OCI-LY3 (cell line): ENCODE measurements at regions not wholly inside any gene's neighbourhood (a gene's known extent, or its start where the extent isn't known, plus 50 kb on each side); places are given as distances from the start of the nearest gene placed in this dataset.

ENCODE experiments used
- H2AFZ ChIP-seq: fragments of 200-600, 300-600 bp; shearing (Covaris generic); 2 replicates; pipeline ENCODE4 v1.6.0; 2014; ENCODE audit warnings: antibody characterized with exemption, low read depth, low read length
- H3K27ac ChIP-seq: fragments of 200-600, 300-600 bp; sonication (generic); 2 replicates; pipeline ENCODE4 v1.5.1; 2014; ENCODE audit warnings: mild to moderate bottlenecking, low read length, moderate library complexity, mixed read lengths
- H3K27me3 ChIP-seq: fragments of 200-600, 300-600 bp; sonication (generic); 2 replicates; pipeline ENCODE4 v1.6.1; 2014; ENCODE audit warnings: low read depth, low read length, mixed read lengths
- H3K36me3 ChIP-seq: fragments of 200-600, 300-600 bp; sonication (generic); replicated peaks from 2 replicates; pipeline ENCODE3; 2014; ENCODE audit warnings: low read depth, low read length, mixed read lengths
- H3K4me1 ChIP-seq: fragments of 300-600, 200-600 bp; sonication (generic); 2 replicates; pipeline ENCODE4 v1.6.1; 2014; ENCODE audit warnings: low read length, mixed read lengths
- H3K4me2 ChIP-seq: fragments of 200-600, 300-600 bp; sonication (generic); 2 replicates; pipeline ENCODE4 v1.6.1; 2014; ENCODE audit warnings: low read length, mixed read lengths
- H3K4me3 ChIP-seq: fragments of 300-600, 200-600 bp; sonication (generic); 2 replicates; pipeline ENCODE4 v1.5.1; 2014; ENCODE audit warnings: antibody characterized with exemption, mild to moderate bottlenecking, low read length, moderate library complexity
- H3K79me2 ChIP-seq: fragments of 300-600, 200-600 bp; shearing (Covaris generic); 2 replicates; pipeline ENCODE4 v1.6.1; 2014; ENCODE audit warnings: mild to moderate bottlenecking, low read length, mixed read lengths
- H3K9ac ChIP-seq: fragments of 300-600, 200-600 bp; shearing (Covaris generic); 2 replicates; pipeline ENCODE4 v1.6.0; 2014; ENCODE audit warnings: mild to moderate bottlenecking, low read length, moderate library complexity
- H3K9me3 ChIP-seq: fragments of 200-600, 300-600 bp; shearing (Covaris generic); 2 replicates; pipeline ENCODE4 v1.6.1; 2014; ENCODE audit warnings: low read length, mixed read lengths; ENCODE audit not compliant: insufficient read depth
- H4K20me1 ChIP-seq: fragments of 200-600, 300-600 bp; sonication (generic); 2 replicates; pipeline ENCODE4 v1.6.1; 2016; ENCODE audit warnings: low read length, mixed read lengths; ENCODE audit not compliant: insufficient read depth
- EZH2phosphoT487 ChIP-seq: fragments of 200-600 bp; shearing (Covaris generic); IDR thresholded peaks from 2 replicates; pipeline ENCODE4 v1.6.1; 2018; ENCODE audit warnings: antibody characterized with exemption, mixed run types, low read depth
- TF ChIP-seq, protein P1 (sequence below): fragments of 200-600, 300-600 bp; sonication (generic); IDR thresholded peaks from 2 replicates; pipeline ENCODE4 v1.5.1; 2014; ENCODE audit warnings: antibody characterized with exemption, low read length, low read depth

DNA sequence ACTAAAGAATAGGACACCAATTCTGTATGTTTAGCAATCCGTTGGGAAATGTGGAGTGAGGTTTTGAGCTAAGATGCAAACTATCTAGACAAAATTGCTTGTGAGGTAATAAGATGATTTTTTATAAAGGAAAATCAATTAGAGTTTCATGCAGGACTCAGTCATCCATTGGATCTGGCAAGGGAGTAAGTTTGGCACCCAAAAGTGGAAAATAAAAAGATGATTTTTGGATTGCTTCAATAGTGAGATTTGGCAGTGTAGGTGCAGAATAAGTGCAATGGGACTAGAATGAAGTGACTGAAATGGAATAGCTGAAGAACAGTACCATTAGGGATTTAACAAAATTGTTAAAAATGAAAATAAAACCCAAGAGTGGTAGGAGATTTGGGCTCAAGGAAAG, 290.5 kb upstream of the EPHA5 start:
- Histone ChIP-seq H3K36me3 (no peaks in the 10 kb centered on the region), H3K9me3 (no peaks in the 10 kb centered on the region), H3K27ac (no peak overlapping the region), H3K27me3 (no peaks in the 10 kb centered on the region), H3K4me3 (no peak overlapping the region), H4K20me1 (no peaks in the 10 kb centered on the region), H3K4me2 (no peak overlapping the region), H2AFZ (no peak overlapping the region), H3K9ac (no peak overlapping the region), H3K79me2 (no peaks in the 10 kb centered on the region), H3K4me1 (no peaks in the 10 kb centered on the region)
- TF ChIP-seq, protein P1, sequence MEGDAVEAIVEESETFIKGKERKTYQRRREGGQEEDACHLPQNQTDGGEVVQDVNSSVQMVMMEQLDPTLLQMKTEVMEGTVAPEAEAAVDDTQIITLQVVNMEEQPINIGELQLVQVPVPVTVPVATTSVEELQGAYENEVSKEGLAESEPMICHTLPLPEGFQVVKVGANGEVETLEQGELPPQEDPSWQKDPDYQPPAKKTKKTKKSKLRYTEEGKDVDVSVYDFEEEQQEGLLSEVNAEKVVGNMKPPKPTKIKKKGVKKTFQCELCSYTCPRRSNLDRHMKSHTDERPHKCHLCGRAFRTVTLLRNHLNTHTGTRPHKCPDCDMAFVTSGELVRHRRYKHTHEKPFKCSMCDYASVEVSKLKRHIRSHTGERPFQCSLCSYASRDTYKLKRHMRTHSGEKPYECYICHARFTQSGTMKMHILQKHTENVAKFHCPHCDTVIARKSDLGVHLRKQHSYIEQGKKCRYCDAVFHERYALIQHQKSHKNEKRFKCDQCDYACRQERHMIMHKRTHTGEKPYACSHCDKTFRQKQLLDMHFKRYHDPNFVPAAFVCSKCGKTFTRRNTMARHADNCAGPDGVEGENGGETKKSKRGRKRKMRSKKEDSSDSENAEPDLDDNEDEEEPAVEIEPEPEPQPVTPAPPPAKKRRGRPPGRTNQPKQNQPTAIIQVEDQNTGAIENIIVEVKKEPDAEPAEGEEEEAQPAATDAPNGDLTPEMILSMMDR, result no peak
- TF ChIP-seq EZH2phosphoT487, result no peak

DNA sequence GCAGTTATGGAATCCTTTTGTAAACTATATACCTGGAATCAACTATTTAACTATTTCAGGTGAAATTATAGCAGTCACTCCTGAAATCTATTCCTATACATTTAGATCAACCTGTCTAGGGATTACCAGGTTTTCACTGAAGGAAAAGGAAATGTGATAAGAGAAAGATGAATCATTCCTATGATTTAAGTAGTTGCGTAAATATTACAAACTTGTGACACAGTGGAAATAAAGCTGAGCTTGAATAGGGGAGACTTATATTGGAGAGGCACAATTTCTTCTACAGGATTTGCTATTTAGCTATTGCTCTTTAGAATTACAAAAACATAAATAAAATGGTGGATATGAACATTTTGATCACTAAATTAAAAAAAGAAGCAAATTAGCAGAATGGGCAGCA, 284.1 kb upstream of the EPHA5 start:
- Histone ChIP-seq H3K27ac (no peak overlapping the region), H3K4me3 (no peak overlapping the region), H3K9me3 (no peaks in the 10 kb centered on the region), H3K79me2 (no peaks in the 10 kb centered on the region), H3K36me3 (no peaks in the 10 kb centered on the region), H3K4me1 (peaks cover 6% of the 10 kb centered on the region), H3K4me2 (no peak overlapping the region), H4K20me1 (no peaks in the 10 kb centered on the region), H3K27me3 (no peaks in the 10 kb centered on the region), H2AFZ (no peak overlapping the region), H3K9ac (no peak overlapping the region)
- TF ChIP-seq, protein P1, result no peak
- TF ChIP-seq EZH2phosphoT487, result no peak

DNA sequence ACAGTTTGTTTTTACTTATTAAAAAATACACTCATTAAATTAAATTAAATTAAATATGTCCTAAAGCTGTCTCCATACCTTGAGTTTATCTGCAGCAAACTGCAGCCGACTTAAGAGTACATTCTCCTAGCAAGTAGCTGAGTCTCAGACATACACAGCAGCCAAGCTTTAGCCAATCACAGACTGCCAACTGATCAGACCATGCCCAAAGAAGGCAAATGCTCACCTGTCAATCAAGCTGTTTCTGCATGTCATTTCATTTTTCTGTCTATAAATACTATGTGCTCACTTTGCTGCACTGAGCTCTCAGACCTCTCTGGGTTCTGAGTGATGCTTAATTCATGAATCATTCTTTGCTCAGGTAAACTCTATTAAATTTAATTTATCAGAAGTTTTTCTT, 280.9 kb upstream of the EPHA5 start:
- H3K27ac ChIP-seq, result no peak overlapping the region
- no peaks in the 10 kb centered on the region for H4K20me1 ChIP-seq
- H3K9me3 ChIP-seq, result no peaks in the 10 kb centered on the region
- no peak overlapping the region for H3K4me3 ChIP-seq
- H3K79me2 ChIP-seq, result no peaks in the 10 kb centered on the region
- no peaks in the 10 kb centered on the region for H3K36me3 ChIP-seq
- no peak overlapping the region for H3K9ac ChIP-seq
- H3K27me3 ChIP-seq, result no peaks in the 10 kb centered on the region
- H2AFZ ChIP-seq, result no peak overlapping the region
- peaks cover 6% of the 10 kb centered on the region for H3K4me1 ChIP-seq
- TF ChIP-seq, protein P1, result no peak
- TF ChIP-seq EZH2phosphoT487, result no peak
- H3K4me2 ChIP-seq, result no peak overlapping the region

DNA sequence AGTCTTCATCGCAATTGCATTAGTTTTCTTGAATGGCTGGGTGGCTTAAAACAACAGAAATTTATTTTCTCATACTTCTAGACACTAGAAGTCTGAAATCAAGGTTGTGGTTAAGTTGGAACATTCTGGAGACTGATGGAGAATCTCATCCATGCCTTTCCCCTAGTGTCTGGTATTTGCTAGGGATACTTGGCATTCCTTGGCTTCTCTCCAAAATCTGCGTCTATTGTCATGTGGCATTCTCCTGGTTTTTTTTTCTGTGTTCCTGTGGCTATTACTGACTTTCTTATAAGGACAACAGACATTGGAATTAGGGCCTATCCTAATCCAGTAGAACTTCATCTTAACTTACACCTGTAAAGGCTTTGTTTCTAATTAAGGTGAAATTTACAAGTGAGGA, 272.8 kb upstream of the EPHA5 start:
- no peaks in the 10 kb centered on the region; the same call in 1 of the 2 replicates for H3K4me1 ChIP-seq
- no peak overlapping the region for H3K4me3 ChIP-seq
- no peak overlapping the region for H3K27ac ChIP-seq
- H3K79me2 ChIP-seq, result no peaks in the 10 kb centered on the region
- no peak overlapping the region for H2AFZ ChIP-seq
- H3K9ac ChIP-seq, result no peak overlapping the region
- no peaks in the 10 kb centered on the region for H4K20me1 ChIP-seq
- H3K4me2 ChIP-seq, result no peak overlapping the region
- H3K36me3 ChIP-seq, result no peaks in the 10 kb centered on the region
- no peaks in the 10 kb centered on the region for H3K9me3 ChIP-seq
- H3K27me3 ChIP-seq, result no peaks in the 10 kb centered on the region
- TF ChIP-seq, protein P1, result no peak
- TF ChIP-seq EZH2phosphoT487, result no peak
